Retinal pigment epithelial cell (primary cell): ENCODE measurements at regions not wholly inside any gene's neighbourhood (a gene's known extent, or its start where the extent isn't known, plus 50 kb on each side); places are given as distances from the start of the nearest gene placed in this dataset.

ENCODE experiments used
- DNase-seq: peaks from one replicate; pipeline ENCODE4 v3.0.0-alpha.2; 2010; ENCODE audit warnings: low read depth
- H3K4me3 ChIP-seq: 2 replicates; pipeline ENCODE4 v1.5.1; 2011; ENCODE audit warnings: mild to moderate bottlenecking, low read length, control low read depth, moderate library complexity
- CTCF ChIP-seq: conservative IDR thresholded peaks from 2 replicates; pipeline ENCODE4 v1.5.1; 2011; ENCODE audit warnings: low read depth, low read length, control low read depth, inconsistent platforms

DNA sequence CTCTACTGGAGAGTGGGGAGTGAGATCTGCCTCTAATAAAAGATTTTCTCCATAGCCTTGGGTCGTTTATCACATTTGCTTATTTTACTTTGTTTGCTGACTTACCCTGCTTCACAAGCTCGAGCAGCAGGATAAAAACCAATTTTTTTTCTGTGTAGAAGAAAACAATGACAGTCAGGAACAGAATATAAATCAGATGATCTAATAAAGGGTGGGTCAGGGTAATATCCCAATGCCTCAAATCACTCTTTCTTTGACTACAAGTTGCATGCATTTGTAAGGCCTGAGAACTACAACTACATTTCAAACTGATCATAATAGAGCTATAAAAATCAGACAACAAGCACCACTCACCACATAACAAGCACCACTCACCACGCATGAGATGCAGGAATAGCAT is 174.4 kb upstream of the ADARB2 start:
- H3K4me3 ChIP-seq: no peak overlapping the region
- no peak for DNase-seq
- TF ChIP-seq CTCF: no peak

GRCh38 chr10:1903982-1904381 is 166.7 kb upstream of the ADARB2 start:
- DNase-seq: no peak
- TF ChIP-seq CTCF: no peak
- H3K4me3 ChIP-seq: no peak overlapping the region

DNA sequence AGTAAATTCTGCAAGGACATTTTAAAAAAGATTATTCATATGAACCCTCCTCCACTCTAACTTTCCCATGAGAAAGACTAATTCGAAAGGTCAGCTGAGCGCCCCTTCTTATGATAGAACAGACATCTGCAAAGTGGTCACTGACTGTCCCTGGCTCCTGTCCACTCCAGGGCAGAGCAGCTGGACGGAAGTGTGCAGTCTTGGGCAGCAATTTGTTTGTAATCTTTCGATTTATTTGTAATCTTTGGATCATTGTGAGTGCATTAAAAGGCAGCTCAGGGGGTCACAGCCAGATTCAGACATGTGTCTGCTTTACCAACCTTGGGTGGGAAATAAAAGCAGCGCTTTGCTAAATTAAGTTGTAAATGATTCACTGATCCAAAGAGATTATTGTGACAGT is 158.8 kb upstream of the ADARB2 start:
- H3K4me3 ChIP-seq: no peak overlapping the region
- TF ChIP-seq CTCF: no peak
- no peak for DNase-seq

- DNase-seq: no peak
- no peak for TF ChIP-seq CTCF
- no peak overlapping the region for H3K4me3 ChIP-seq
These were observed 158.4 kb upstream of the ADARB2 start for GRCh38 chr10:1895691-1896090.

- no peak for DNase-seq
- no peak overlapping the region for H3K4me3 ChIP-seq
- no peak for TF ChIP-seq CTCF
These were observed 157.6 kb upstream of the ADARB2 start for GRCh38 chr10:1894912-1895311.

DNA sequence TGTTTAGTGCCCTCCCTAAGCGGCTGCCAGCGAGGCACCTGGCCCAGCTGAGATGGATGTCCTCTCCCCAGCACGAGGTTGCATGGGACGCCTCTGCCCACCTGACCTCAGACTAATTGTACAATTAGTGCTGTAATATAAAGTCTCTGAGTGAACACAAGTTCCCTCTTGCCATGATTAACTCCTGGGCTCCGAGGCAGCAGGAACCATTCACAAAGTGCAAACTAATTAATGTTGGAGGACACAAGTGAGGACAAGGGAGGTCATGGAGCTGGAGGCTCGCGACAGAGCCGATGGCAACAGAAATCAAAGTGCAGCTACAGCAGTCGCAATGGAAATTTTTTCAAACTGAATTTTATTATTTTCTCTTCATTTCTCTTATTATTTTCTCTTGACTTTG is 156.6 kb upstream of the ADARB2 start:
- TF ChIP-seq CTCF: no peak
- no peak for DNase-seq

GRCh38 chr10:1886039-1886438 is 148.7 kb upstream of the ADARB2 start:
- H3K4me3 ChIP-seq: no peak overlapping the region
- TF ChIP-seq CTCF: no peak
- DNase-seq: no peak

More for the DNA sequence above, 156.6 kb upstream of the ADARB2 start:
- H3K4me3 ChIP-seq: no peak overlapping the region
